H1 (cell line): ENCODE measurements at regions not wholly inside any gene's neighbourhood (a gene's known extent, or its start where the extent isn't known, plus 50 kb on each side); places are given as distances from the start of the nearest gene placed in this dataset.

ENCODE experiments used
- CTCF ChIA-PET: fragments of 300-600 bp; sonication (Branson Sonifier 250); formaldehyde crosslinking; loops from one replicate; lab custom pipeline; 2021; ENCODE audit not compliant: partially characterized antibody; lab: Charles Lee
- POLR2A ChIA-PET: fragments of 300-600 bp; sonication (Branson Sonifier 250); formaldehyde crosslinking; loops from one replicate; lab custom pipeline; 2021; ENCODE audit warnings: inconsistent platforms; ENCODE audit not compliant: partially characterized antibody; lab: Charles Lee
- DNase-seq, 2 experiments: peaks; one replicate each; pipeline versions ENCODE4 v3.0.0 to v3.0.0-alpha.2; 2010 to 2022; ENCODE audit warnings: low spot score in 2 of 2, low read depth in 1 of 2, mixed read lengths in 1 of 2
- FAIRE-seq: peaks from 2 replicates; lab custom pipeline; 2011; peaks lifted over from hg19 to GRCh38; lab: Jason Lieb, UNC
- H2AFZ ChIP-seq: 2 replicates; pipeline ENCODE4 v1.8.1; 2012; ENCODE audit warnings: low read length, inconsistent platforms
- H2AK5ac ChIP-seq: 2 replicates; pipeline ENCODE4 v1.6.1; 2013; ENCODE audit warnings: low read depth, low read length
- H2BK120ac ChIP-seq: replicated peaks from 2 replicates; pipeline ENCODE3; 2013; ENCODE audit warnings: low read depth, low read length, inconsistent platforms
- H2BK12ac ChIP-seq: 2 replicates; pipeline ENCODE4 v1.6.1; 2013; ENCODE audit warnings: low read depth, low read length
- H2BK15ac ChIP-seq: 2 replicates; pipeline ENCODE4 v1.6.1; 2013; ENCODE audit warnings: low read length
- H2BK20ac ChIP-seq: 2 replicates; pipeline ENCODE4 v1.6.1; 2013; ENCODE audit warnings: low read length
- H2BK5ac ChIP-seq: 2 replicates; pipeline ENCODE4 v1.6.1; 2013; ENCODE audit warnings: low read depth, low read length
- H3K14ac ChIP-seq: 2 replicates; pipeline ENCODE4 v1.6.1; 2013; ENCODE audit warnings: inconsistent platforms; ENCODE audit not compliant: insufficient read length
- H3K18ac ChIP-seq: 2 replicates; pipeline ENCODE4 v1.6.1; 2013; ENCODE audit warnings: low read length; ENCODE audit errors: extremely low read depth
- H3K23ac ChIP-seq: 2 replicates; pipeline ENCODE4 v1.6.1; 2013; ENCODE audit warnings: inconsistent platforms; ENCODE audit not compliant: insufficient read length
- H3K23me2 ChIP-seq: 2 replicates; pipeline ENCODE4 v1.6.1; 2013; ENCODE audit warnings: low read depth, low read length
- H3K27ac ChIP-seq: 2 replicates; pipeline ENCODE4 v1.6.1; 2011; ENCODE audit warnings: low read depth, low read length, inconsistent platforms
- H3K27me3 ChIP-seq, 4 experiments: replicated peaks in 1 of 4; 1 replicate in 1 of 4; 2 replicates in 3 of 4; pipeline versions ENCODE4 v1.6.1 to v1.8.1; 2011 to 2013; ENCODE audit warnings: low read length in 3 of 4, mild to moderate bottlenecking in 3 of 4, inconsistent platforms in 2 of 4, mixed read lengths in 2 of 4, moderate library complexity in 1 of 4; ENCODE audit not compliant: control insufficient read depth in 3 of 4, insufficient read depth in 3 of 4; ENCODE audit errors: extremely low read depth in 1 of 4
- H3K36me3 ChIP-seq, 4 experiments: 2 replicates each; pipeline versions ENCODE4 v1.6.1 to v1.8.1; 2011 to 2013; ENCODE audit warnings: mild to moderate bottlenecking in 4 of 4, low read length in 3 of 4, moderate library complexity in 2 of 4, control low read depth in 1 of 4, inconsistent platforms in 1 of 4; ENCODE audit not compliant: insufficient read depth in 4 of 4, control insufficient read depth in 2 of 4
- H3K4ac ChIP-seq: replicated peaks from 2 replicates; pipeline ENCODE3; 2013; ENCODE audit warnings: low read length, low read depth, mixed read lengths, inconsistent platforms; ENCODE audit not compliant: insufficient read length
- H3K4me1 ChIP-seq, 4 experiments: replicated peaks in 1 of 4; 1 replicate in 1 of 4; 2 replicates in 3 of 4; pipeline versions ENCODE4 v1.6.1 to v1.8.1; 2011 to 2013; ENCODE audit warnings: low read length in 3 of 4, inconsistent platforms in 2 of 4, mixed read lengths in 1 of 4; ENCODE audit not compliant: insufficient read depth in 4 of 4, control insufficient read depth in 3 of 4
- H3K4me2 ChIP-seq, 2 experiments: 2 replicates each; pipeline versions ENCODE4 v1.6.1 to v1.8.1; 2011 to 2013; ENCODE audit warnings: low read depth in 2 of 2, low read length in 2 of 2, control low read depth in 1 of 2, inconsistent platforms in 1 of 2, mild to moderate bottlenecking in 1 of 2; ENCODE audit not compliant: insufficient read depth in 1 of 2
- H3K4me3 ChIP-seq, 4 experiments: fragments of 200-600, 300-600 bp in 1 of 4; sonication (generic), shearing (Covaris generic), sonication (Bioruptor Twin) in 1 of 4; 2 replicates each; pipeline versions ENCODE4 v1.5.1 to v1.8.1; 2011 to 2016; ENCODE audit warnings: low read length in 4 of 4, low read depth in 3 of 4, control low read depth in 2 of 4, inconsistent platforms in 2 of 4, mild to moderate bottlenecking in 2 of 4, mixed read lengths in 1 of 4, moderate library complexity in 1 of 4; ENCODE audit not compliant: insufficient read depth in 2 of 4; ENCODE audit errors: extremely low read depth in 1 of 4
- H3K56ac ChIP-seq: replicated peaks from 2 replicates; pipeline ENCODE3; 2013; ENCODE audit warnings: low read depth, mild to moderate bottlenecking, mixed read lengths, low read length, inconsistent platforms; ENCODE audit not compliant: insufficient read length
- H3K79me1 ChIP-seq: 2 replicates; pipeline ENCODE4 v1.6.1; 2013; ENCODE audit warnings: low read depth, low read length, control low read depth
- H3K79me2 ChIP-seq, 2 experiments: 2 replicates each; pipeline versions ENCODE4 v1.6.1 to v1.8.1; 2012 to 2013; ENCODE audit warnings: low read length in 2 of 2, mild to moderate bottlenecking in 2 of 2, inconsistent platforms in 1 of 2; ENCODE audit not compliant: insufficient read depth in 2 of 2, control insufficient read depth in 1 of 2
- H3K9ac ChIP-seq, 4 experiments: replicated peaks in 1 of 4; 1 replicate in 1 of 4; 2 replicates in 3 of 4; pipeline versions ENCODE4 v1.6.1 to v1.8.1; 2011 to 2013; ENCODE audit warnings: low read depth in 3 of 4, low read length in 3 of 4, control low read depth in 2 of 4, mild to moderate bottlenecking in 2 of 4, moderate library complexity in 2 of 4, inconsistent platforms in 1 of 4; ENCODE audit errors: extremely low read depth in 1 of 4
- H3K9me3 ChIP-seq, 2 experiments: 2 replicates each; pipeline versions ENCODE4 v1.6.1 to v1.8.1; 2012 to 2013; ENCODE audit warnings: mild to moderate bottlenecking in 2 of 2, moderate library complexity in 2 of 2, control low read depth in 1 of 2, inconsistent platforms in 1 of 2, low read depth in 1 of 2, low read length in 1 of 2, mixed read lengths in 1 of 2; ENCODE audit not compliant: insufficient read depth in 2 of 2
- H4K20me1 ChIP-seq, 2 experiments: replicated peaks in 1 of 2; 2 replicates each; pipeline versions ENCODE3 to v1.8.1; 2011 to 2013; ENCODE audit warnings: inconsistent platforms in 2 of 2, low read length in 2 of 2, mild to moderate bottlenecking in 1 of 2; ENCODE audit not compliant: insufficient read depth in 2 of 2, control insufficient read depth in 1 of 2
- H4K5ac ChIP-seq: 2 replicates; pipeline ENCODE4 v1.6.1; 2013; ENCODE audit warnings: low read length, low read depth, mixed read lengths, inconsistent platforms; ENCODE audit not compliant: insufficient read length
- H4K8ac ChIP-seq: 2 replicates; pipeline ENCODE4 v1.8.0; 2013; ENCODE audit warnings: mild to moderate bottlenecking, moderate library complexity, low read length, inconsistent platforms; ENCODE audit not compliant: insufficient read depth; ENCODE audit errors: extremely low read depth
- H4K91ac ChIP-seq: replicated peaks from 2 replicates; pipeline ENCODE3; 2013; ENCODE audit warnings: low read length, mixed read lengths, inconsistent platforms; ENCODE audit not compliant: insufficient read length
- SRF ChIP-seq: IDR thresholded peaks from 2 replicates; pipeline ENCODE4 v1.6.1; 2011; ENCODE audit warnings: mild to moderate bottlenecking, low read depth, low read length, moderate library complexity
- WGBS, 2 experiments: shearing (Covaris generic) in 1 of 2; methylation state at CpG; one replicate each; pipeline versions ENCODE4 v1.1.6 to v1.1.7; 2013 to 2015; ENCODE audit warnings: low lambda C conversion rate in 2 of 2, mixed read lengths in 2 of 2, inconsistent platforms in 1 of 2, low coverage in 1 of 2, missing lambda C conversion rate in 1 of 2; ENCODE audit not compliant: insufficient replicate concordance in 2 of 2, insufficient coverage in 1 of 2, insufficient read length in 1 of 2; ENCODE audit errors: extremely low coverage in 1 of 2, missing lambda C conversion rate in 1 of 2; 5-methylcytosine and 5-hydroxymethylcytosine counted together

- no peak overlapping the region for H2AFZ ChIP-seq
- no peaks in the 10 kb centered on the region for H3K23me2 ChIP-seq
- H2BK120ac ChIP-seq: no peak overlapping the region
- no peak for TF ChIP-seq SRF
- no peak overlapping the region for H3K4me3 ChIP-seq
- H4K91ac ChIP-seq: no peak overlapping the region
- H2BK12ac ChIP-seq: no peak overlapping the region
- H3K4ac ChIP-seq: no peak overlapping the region
- no peak overlapping the region for H3K4me2 ChIP-seq
- H2BK20ac ChIP-seq: no peak overlapping the region
- H3K4me1 ChIP-seq: no peaks in the 10 kb centered on the region
- no peak overlapping the region for H2BK5ac ChIP-seq
- H4K5ac ChIP-seq: no peak overlapping the region
- no peak overlapping the region for H3K9ac ChIP-seq
- no peak overlapping the region for H3K27ac ChIP-seq
- no peak overlapping the region for H3K23ac ChIP-seq
- FAIRE-seq: no peak
- no peak overlapping the region for H4K8ac ChIP-seq
- whole genome bisulfite sequencing, 2 experiments: 96% methylated on average over 2 of the region's 2 CpGs; no CpG with 5 or more reads in 1 of the 2 experiments
- no peak overlapping the region for H2BK15ac ChIP-seq
- DNase-seq: no peak
- H3K36me3 ChIP-seq: no peaks in the 10 kb centered on the region
- no peak overlapping the region for H3K18ac ChIP-seq
- H3K79me2 ChIP-seq: no peaks in the 10 kb centered on the region
- no peaks in the 10 kb centered on the region for H3K79me1 ChIP-seq
- H3K14ac ChIP-seq: no peak overlapping the region
- no peaks in the 10 kb centered on the region for H3K27me3 ChIP-seq
- H2AK5ac ChIP-seq: no peak overlapping the region
- no peaks in the 10 kb centered on the region for H3K9me3 ChIP-seq
- ChIA-PET POLR2A (no interaction called here), CTCF (no interaction called here)
- no peaks in the 10 kb centered on the region for H4K20me1 ChIP-seq
- no peak overlapping the region for H3K56ac ChIP-seq
Measured at GRCh38 chr4:126358041-126358440, 1043.3 kb downstream of the FAT4 start.
